ENCODE measurements at regions not wholly inside any gene's neighbourhood (a gene's known extent, or its start where the extent isn't known, plus 50 kb on each side); places are given as distances from the start of the nearest gene placed in this dataset.

DNA sequence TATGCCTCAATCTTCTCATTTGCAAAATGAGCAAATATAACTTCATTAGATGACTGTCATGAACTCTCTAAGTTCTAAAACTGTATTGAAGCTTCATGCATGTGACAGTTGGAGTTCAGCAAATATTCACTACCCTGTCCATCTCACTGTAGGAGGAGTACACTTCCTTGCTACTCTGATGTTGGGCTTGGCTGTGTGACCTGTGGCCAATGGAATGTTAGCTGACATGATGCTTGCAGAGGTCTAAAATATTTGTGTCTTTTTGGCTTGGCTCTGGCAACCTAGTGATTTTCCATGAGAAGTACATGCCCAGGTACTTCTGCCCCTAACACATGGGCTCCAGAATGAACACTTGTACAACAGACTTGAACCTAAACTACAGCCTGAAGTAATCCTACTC is 203.1 kb upstream of the ANKH start:
- no peak for DNase-seq

DNA sequence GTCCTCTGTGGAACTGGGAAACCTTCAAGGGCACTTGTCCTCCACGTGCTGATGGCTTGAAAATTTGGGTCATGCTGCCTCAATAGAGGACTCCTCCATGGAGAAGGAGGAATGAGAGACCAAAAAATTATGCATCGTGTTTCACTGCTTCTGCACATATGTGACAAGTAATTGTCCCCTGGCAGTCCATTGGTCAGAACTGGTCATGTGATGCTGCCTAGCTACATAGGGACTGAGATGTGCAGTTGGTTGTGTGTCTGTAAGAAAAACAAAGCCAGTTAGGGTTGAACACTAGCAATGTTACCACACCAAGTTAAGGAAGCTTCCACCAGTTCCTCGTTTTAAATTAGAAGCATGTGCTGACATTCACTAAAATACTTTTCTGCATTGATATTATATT is 201.9 kb upstream of the ANKH start:
- DNase-seq, result no peak

DNA sequence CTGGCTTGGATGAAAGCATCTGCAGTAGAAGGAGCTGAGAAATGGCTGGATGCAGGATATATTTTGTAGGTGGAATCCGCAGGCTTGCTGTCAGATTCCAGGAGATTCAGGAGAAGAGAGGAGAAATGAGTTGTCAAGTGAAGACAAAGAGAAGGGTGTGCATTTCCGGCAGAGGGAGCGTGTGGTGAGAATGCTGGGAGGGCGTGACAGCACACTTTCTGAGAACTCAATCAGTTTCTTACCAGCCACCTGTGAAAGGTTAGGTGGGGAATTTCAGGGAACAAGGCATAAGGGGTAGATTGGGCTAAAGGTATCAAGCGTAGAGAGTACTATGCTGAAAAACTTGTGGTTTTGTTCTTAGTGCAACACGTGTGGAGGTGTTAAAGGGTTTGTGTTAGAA is 199.3 kb upstream of the ANKH start:
- DNase-seq, result no peak

DNA sequence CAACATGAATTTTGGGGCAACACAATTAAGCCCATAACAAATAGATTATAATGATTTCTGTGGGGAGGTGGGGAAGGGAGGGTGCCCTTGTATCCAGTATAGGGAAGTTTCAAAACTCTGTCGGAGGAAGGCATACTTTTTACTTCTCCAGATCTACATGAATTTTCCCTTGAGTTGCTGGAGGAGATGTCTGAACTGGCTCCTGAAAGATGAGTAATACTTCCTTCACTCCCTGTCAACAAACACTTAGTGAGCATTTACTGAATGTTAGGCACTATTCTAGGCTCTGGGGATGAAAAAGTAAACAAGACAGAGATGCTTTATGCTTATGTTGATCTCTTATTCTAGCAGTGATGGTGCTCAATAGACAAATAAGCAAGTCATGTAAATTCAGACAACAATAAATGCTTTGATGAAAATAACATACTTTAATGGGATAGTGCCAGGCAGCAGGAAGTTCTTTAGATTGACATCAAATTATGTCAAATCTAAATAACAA is 197.9 kb upstream of the ANKH start:
- no peak for DNase-seq

DNA sequence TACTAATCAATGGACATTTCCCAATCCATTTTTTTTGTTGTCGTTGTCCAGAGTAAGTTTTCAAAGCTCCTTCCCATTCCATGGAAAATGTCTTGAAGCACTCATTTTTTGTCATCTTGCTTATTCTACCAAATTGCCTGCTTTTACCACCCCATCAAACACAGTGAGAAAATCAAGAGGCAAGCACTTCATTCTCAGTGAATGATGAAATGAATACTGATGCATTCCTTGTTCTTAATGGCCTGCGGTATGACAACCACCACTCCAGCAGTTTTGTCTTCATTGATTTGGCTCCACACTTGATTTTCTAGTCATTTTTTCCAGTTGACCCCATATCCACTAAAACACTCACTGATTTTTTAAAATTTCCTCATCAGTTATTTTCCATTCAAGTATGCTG is 193.5 kb upstream of the ANKH start:
- no peak for DNase-seq

GRCh38 chr5:15064396-15064795 is 192.8 kb upstream of the ANKH start:
- DNase-seq, result no peak

- DNase-seq, result no peak
Measured at GRCh38 chr5:15056988-15057592, 185.5 kb upstream of the ANKH start.

- DNase-seq, result no peak
Measured at GRCh38 chr5:15044521-15044920, 172.9 kb upstream of the ANKH start.

GRCh38 chr5:15037247-15037908 is 165.8 kb upstream of the ANKH start:
- DNase-seq, result peak; percentile 6

- DNase-seq, result no peak
Measured at GRCh38 chr5:15034379-15034778, 162.8 kb upstream of the ANKH start.

DNA sequence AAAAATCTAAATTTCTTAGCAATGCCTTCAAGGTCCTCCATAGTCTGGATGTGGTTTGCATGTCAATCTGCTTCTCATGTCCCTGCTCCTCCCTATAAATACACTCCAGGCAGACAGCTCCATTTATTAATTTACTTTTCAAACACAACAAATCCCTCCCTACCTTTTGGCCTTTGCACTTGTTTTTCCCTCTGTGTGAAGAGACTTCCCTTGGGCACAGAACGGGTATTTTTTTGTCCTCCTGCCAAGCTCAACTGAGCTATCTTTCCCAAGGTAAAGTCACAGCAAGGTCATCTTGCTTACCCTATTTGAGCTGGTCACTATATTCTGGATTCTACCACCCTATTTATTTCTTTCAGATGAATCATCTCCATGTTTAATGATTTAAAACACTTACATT is 159.6 kb upstream of the ANKH start:
- DNase-seq, result peak; percentile 15

- no peak for DNase-seq
Measured at GRCh38 chr5:15027764-15028163, 156.2 kb upstream of the ANKH start.

DNA sequence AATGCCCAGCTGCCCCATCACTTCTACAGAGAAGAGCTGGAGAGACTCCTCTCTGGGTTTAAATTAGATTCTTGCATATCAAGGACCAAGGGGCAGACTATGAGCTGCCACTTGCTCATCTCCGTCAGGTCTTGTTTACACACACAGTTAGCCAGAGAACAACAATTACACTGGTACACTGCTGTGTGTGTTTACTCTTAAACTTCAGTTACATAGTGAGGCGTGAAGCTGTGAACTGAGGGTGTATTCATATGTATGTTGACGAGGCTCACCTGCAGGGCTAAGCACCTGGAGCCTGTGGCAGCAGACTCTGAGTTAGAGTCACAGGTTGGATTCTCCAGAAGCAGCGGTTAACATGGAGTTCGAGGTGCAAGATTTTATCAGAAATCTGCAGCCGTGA is 155.4 kb upstream of the ANKH start:
- no peak for DNase-seq

DNA sequence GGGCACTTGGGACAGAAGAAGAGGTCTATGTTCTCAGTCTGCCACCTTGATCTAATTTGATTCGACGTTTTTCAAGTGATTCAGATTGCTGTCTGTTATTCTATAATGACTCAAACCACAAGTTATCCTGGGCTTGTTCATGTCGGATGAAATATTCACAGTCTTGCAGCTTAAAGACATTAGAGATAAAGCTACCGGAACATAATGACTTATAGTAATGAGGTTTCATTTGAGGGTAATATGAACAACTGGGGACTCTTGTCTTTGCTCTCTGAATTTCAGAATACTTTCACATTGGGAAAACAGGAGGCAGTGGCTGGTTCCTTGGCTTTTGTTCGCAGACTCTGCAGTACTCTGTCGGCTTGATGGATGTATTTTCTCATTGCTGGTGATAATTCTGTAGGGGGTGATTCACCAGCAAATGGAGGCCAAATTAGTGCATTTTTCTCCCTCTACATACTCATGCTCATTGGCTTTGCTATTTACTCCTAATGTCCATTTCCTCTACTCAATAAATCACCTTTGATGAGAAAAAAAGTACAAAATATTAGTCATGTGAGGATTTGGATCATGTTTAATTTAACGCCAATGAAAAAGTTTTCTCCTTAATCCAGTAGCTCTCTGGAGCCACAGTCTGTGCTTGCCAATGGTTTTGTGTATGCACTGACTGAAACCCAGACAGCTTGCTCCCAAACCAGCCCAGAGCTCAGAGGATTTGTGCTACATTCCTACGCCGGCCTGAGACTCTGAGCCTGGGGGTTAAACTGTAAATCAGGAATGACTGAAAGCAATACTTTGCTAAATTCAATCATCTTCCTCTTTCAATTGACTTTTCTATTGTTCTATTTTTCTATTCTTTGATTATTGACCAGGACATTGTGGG is 154.7 kb upstream of the ANKH start:
- no peak for DNase-seq

DNA sequence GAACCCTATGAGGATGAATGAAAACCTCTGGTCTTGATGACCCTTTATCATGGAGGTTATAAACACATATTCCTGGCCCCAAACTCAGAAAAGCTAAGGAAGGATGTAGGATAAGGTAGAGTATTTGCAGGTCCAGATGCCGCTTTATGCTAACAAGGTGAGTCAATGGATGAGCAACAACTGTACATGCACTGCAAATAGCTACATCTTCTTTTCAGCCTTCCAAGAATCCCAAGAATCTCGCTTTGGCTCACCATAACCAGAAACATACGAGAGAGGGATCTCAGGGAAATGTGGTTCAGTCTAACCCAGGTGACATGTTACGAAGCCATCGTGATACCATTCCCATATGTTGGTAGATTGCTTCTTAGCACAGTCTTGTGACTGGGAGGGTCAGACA is 152.3 kb upstream of the ANKH start:
- DNase-seq, result no peak

DNA sequence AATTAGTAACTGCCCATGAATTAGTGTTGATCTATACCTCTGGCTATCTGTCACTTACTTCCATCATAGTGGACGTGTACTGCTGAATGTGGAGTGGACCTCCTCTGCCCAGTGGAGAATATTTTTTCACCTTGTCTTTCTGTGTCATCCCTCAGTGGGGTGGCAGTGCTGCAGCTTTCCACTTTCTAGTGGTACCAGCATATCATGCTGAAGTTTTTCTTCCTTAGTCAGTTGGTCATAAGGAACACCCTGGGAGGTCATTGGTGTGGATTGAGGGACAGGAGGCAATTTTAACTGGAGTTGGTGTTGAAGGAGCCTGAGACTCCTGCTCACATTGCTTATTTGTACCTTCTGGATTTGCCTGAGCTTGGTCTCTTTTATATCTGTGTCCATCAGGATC is 151.7 kb upstream of the ANKH start:
- no peak for DNase-seq

- DNase-seq, result no peak
Measured at GRCh38 chr5:15021266-15022046, 149.9 kb upstream of the ANKH start.

DNA sequence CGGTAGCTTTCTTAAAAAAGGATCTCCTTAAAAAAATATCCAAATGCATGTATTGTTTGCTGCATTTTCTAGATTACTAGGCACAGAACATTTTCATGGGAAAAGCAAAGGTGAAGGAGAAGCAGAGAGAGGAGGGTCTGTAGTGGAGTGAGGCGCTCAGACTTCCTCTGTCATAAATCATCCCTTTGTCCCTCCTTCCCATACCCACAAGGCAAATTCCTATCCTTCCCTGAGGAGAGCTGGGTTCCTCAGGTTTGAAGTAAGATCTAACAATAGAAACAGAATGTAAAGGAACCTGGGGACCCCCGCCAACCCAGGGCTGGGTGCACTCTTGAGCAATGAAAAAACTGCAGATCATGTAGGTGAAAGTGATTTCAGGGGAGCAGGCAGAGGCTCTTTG is 149.2 kb upstream of the ANKH start:
- DNase-seq, result no peak

DNA sequence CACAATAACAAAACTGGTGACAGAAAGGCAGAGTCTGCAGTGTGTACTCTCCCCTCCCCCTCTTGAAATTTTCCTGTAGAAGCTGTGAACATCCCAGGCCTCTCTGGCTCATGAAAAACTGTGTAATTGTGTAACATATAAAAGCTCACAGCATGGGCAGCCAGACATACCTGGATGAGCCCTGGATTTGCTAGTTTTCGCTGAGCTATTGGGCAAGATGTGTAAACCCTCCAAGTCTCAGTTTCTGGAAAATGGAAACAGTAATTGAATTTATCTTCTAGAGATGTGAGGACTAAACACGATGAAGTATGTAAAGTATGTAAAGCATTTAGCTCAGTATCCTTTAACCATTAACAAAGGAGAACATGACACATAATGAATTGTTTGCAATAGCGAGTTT is 143.2 kb upstream of the ANKH start:
- DNase-seq, result no peak

DNA sequence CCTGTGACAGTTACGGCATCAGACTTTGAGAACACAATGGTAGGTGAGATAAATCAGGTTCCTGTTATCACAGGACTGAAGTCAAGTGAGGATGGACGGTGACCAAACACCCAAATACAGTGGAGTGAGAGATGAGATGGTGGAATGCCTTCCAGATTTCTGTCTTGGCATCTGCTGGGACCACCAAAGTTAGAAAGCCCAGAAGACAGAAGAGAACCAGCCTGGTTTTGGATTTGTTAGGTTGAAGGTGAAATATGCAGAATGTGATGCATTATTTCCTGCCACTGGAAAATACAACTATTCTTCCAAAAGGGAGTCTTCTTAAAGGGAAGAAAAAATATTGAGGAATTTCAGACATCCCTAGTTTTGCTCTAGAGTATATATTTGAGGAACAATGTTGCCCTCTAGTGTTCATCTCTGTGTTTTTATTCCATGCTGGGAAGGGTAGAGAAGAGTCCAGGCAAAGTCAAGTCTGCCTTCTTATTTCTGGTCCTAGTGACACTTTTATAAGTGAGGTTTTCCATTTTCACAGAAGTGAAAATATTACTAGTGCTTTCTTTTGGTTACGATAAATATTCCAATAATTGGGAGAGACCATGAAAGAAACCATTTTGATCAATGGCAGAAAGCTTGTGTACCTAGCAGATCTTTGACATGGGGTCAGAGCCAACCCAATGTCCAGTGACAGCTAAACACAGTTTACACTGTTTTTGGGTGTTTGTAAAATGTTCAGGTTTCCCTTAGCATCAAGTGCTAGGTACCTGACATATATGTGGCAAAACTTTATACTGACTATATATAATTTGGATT is 142.3 kb upstream of the ANKH start:
- peak; percentile 47 for DNase-seq

DNA sequence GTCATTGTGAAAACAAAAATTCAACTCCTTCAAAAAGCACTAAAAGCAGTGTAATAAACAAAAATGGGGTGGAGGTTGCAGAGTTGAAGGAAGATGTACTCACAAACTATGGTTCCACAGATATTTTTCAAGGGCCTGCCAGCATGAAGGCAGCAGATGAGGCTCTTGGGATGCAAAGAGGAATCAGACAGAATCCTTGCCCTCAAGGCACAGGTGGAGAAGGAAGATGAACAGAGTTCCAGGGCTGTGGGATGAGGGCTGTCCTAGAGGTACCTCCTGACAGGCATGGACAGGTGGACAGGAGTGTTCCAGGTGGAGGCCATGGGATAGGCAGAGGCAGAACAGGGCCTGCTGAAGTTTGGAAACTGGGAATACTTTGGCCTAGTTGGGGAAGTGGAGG is 140.5 kb upstream of the ANKH start:
- DNase-seq, result no peak

- no peak for DNase-seq
Measured at GRCh38 chr5:15010936-15011335, 139.4 kb upstream of the ANKH start.

Measured in NCI-H2029 (cell line).